ENCODE measurements at regions not wholly inside any gene's neighbourhood (a gene's known extent, or its start where the extent isn't known, plus 50 kb on each side); places are given as distances from the start of the nearest gene placed in this dataset.
A peak's percentile ranks its signal among the peaks of the same experiment; 100 is the strongest.

- TF ChIP-seq CTCF (conservative IDR thresholded peaks at IDR 0.05) = no peak
- H3K9me3 ChIP-seq (ENCODE audit: control insufficient read depth, low read depth, low read length) = no peaks in the 10 kb centered on the region
- H3K23me2 ChIP-seq (ENCODE audit: insufficient read length, low read depth, low read length, poor library complexity, severe bottlenecking) = no peaks in the 10 kb centered on the region
- Mint-ChIP-seq H3K27me3 (ENCODE audit: low read depth) (no peaks in the 10 kb centered on the region), H3K4me1 (peaks cover 13 to 15% of the 10 kb centered on the region in 2 experiments), H3K27ac (peak overlapping the region in 1 of 3 experiments; percentile 10; a peak in 1 of 7 replicates), H3K9me3 (no peaks in the 10 kb centered on the region; a peak in 2 of 5 replicates), H3K36me3 (ENCODE audit: insufficient read depth in 1 of 3, low read depth in 3 of 3) (peaks cover 0 to 4% (median 0%) of the 10 kb centered on the region in 3 experiments; a peak in 1 of 7 replicates), H3K4me3 (no peak overlapping the region)
- no peak overlapping the region for H4K91ac ChIP-seq (ENCODE audit: insufficient read length, low read depth, low read length)
- H3K18ac ChIP-seq (ENCODE audit: insufficient read length, low read depth, low read length) = no peak overlapping the region
- H3K27ac ChIP-seq (ENCODE audit: insufficient read length, low read depth, low read length) = no peak overlapping the region
- no peak overlapping the region for H2AK5ac ChIP-seq (ENCODE audit: insufficient read length, low read length)
- H3K14ac ChIP-seq (ENCODE audit: insufficient read depth, low read length) = no peak overlapping the region
- H2AFZ ChIP-seq (ENCODE audit: low read length) = no peak overlapping the region
- no peak overlapping the region for H2BK20ac ChIP-seq (ENCODE audit: low read depth, low read length, poor library complexity, severe bottlenecking)
- no peak overlapping the region for H4K8ac ChIP-seq (replicated peaks; ENCODE audit: insufficient read length, low read depth, low read length)
- H3K79me2 ChIP-seq (ENCODE audit: insufficient read depth, low read length) = no peaks in the 10 kb centered on the region
- no peaks in the 10 kb centered on the region for H3K79me1 ChIP-seq (ENCODE audit: insufficient read depth, low read depth, low read length, poor library complexity, severe bottlenecking)
- H3K4me1 ChIP-seq (ENCODE audit: insufficient read depth, low read length) = no peaks in the 10 kb centered on the region
- no peak for DNase-seq
- H3T11ph ChIP-seq (ENCODE audit: low read length) = no peak overlapping the region
- H4K5ac ChIP-seq (ENCODE audit: insufficient read length, low read depth, low read length) = no peak overlapping the region
- no peak overlapping the region for H2BK120ac ChIP-seq (ENCODE audit: low read depth, low read length, poor library complexity, severe bottlenecking)
- H2BK5ac ChIP-seq (ENCODE audit: insufficient read length, low read length) = no peak overlapping the region
- no peak overlapping the region for H3K4ac ChIP-seq (ENCODE audit: low read depth, low read length)
- H3K27me3 ChIP-seq (ENCODE audit: insufficient read depth, low read length) = no peaks in the 10 kb centered on the region
- no peak overlapping the region for H2BK12ac ChIP-seq (ENCODE audit: insufficient read length, low read depth, low read length)
- WGBS (ENCODE audit: extremely low coverage, insufficient read length, low lambda C conversion rate) = no CpG with 5 or more reads among the region's 6 CpGs
- no peak overlapping the region for H3K56ac ChIP-seq (ENCODE audit: insufficient read length, low read depth, low read length)
- no peak overlapping the region for H3K4me2 ChIP-seq (ENCODE audit: insufficient read depth, insufficient read length, low read length)
- no peak overlapping the region for H3K23ac ChIP-seq (ENCODE audit: insufficient read length, low read depth, low read length)
- no peaks in the 10 kb centered on the region for H4K20me1 ChIP-seq (ENCODE audit: control insufficient read depth, insufficient read depth, insufficient read length)
- no peak overlapping the region for H3K9ac ChIP-seq (ENCODE audit: extremely low read depth, insufficient read length, low read length)
- no peak overlapping the region for H2BK15ac ChIP-seq (ENCODE audit: low read depth, low read length)
Observed at GRCh38 chr3:17949101-17949500, 206.7 kb upstream of the TBC1D5 start.
